NB4 (cell line): ENCODE measurements at regions not wholly inside any gene's neighbourhood (a gene's known extent, or its start where the extent isn't known, plus 50 kb on each side); places are given as distances from the start of the nearest gene placed in this dataset.
A peak's percentile ranks its signal among the peaks of the same experiment; 100 is the strongest.

Source experiments
- DNase-seq: peaks from one replicate; pipeline ENCODE4 v3.0.0; 2010; ENCODE audit warnings: low read depth
- H3K4me3 ChIP-seq: one replicate; pipeline ENCODE4 v1.5.1; 2011; ENCODE audit warnings: mild to moderate bottlenecking, low read depth, low read length, moderate library complexity
- MYC ChIP-seq: IDR thresholded peaks from 2 replicates; pipeline ENCODE4 v1.6.1; 2011; ENCODE audit warnings: low read depth, low read length
- POLR2A ChIP-seq: IDR thresholded peaks from 2 replicates; pipeline ENCODE4 v1.6.1; 2011; ENCODE audit warnings: mild to moderate bottlenecking; ENCODE audit not compliant: insufficient read length; ENCODE audit errors: extremely low read depth
- TF ChIP-seq, protein P1 (sequence below): IDR thresholded peaks from 2 replicates; pipeline ENCODE4 v1.6.1; 2011; ENCODE audit warnings: low read depth, low read length
- TF ChIP-seq, protein P2 (sequence below): IDR thresholded peaks from one replicate; pipeline ENCODE4 v1.5.1; 2012; ENCODE audit warnings: low read depth, low read length

DNA sequence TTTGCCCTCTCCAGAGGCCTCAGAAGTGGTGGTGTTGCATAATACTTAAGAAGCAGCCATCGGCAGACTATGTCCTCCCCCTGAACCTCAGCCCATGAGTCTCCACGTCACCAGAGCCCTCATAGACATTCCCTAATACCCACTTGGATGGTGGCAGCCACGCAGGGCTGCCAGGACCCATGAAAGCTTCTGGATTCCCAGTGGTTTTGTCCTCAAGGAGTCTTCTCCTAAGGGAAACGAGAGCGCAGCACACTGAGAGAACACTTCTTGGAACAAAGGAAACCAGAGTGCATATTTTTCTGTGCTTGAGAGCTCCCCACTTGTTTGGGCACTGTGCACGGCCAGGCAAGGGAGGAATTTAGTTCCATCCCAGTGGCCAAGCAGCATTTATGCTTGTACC is 204.1 kb upstream of the DMD start:
- TF ChIP-seq POLR2A, result no peak
- TF ChIP-seq, protein P1, sequence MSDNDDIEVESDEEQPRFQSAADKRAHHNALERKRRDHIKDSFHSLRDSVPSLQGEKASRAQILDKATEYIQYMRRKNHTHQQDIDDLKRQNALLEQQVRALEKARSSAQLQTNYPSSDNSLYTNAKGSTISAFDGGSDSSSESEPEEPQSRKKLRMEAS, result no peak
- TF ChIP-seq, protein P2, sequence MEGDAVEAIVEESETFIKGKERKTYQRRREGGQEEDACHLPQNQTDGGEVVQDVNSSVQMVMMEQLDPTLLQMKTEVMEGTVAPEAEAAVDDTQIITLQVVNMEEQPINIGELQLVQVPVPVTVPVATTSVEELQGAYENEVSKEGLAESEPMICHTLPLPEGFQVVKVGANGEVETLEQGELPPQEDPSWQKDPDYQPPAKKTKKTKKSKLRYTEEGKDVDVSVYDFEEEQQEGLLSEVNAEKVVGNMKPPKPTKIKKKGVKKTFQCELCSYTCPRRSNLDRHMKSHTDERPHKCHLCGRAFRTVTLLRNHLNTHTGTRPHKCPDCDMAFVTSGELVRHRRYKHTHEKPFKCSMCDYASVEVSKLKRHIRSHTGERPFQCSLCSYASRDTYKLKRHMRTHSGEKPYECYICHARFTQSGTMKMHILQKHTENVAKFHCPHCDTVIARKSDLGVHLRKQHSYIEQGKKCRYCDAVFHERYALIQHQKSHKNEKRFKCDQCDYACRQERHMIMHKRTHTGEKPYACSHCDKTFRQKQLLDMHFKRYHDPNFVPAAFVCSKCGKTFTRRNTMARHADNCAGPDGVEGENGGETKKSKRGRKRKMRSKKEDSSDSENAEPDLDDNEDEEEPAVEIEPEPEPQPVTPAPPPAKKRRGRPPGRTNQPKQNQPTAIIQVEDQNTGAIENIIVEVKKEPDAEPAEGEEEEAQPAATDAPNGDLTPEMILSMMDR, result no peak
- no peak for TF ChIP-seq MYC
- no peak overlapping the region for H3K4me3 ChIP-seq
- no peak for DNase-seq

DNA sequence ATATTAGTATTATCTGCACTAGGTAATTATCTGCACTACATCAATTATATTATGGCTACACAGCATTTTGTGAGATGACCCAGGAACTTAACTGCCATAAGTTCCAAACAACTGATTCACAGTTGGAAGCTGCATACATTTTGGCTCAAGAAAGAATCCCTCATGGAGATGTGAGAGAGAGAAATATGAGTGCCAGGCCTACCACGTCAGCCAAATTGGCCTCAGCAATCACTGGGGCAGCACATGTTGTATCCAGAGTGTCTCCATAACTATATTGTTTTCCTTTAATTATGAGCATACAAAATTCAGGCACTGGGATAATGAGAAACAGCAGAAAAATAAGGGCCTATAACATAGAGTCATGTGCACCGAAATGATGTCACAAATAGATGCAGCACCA is 174.2 kb upstream of the DMD start:
- no peak overlapping the region for H3K4me3 ChIP-seq
- TF ChIP-seq, protein P2, result no peak
- TF ChIP-seq, protein P1, result no peak
- no peak for TF ChIP-seq POLR2A
- no peak for TF ChIP-seq MYC
- DNase-seq, result no peak

DNA sequence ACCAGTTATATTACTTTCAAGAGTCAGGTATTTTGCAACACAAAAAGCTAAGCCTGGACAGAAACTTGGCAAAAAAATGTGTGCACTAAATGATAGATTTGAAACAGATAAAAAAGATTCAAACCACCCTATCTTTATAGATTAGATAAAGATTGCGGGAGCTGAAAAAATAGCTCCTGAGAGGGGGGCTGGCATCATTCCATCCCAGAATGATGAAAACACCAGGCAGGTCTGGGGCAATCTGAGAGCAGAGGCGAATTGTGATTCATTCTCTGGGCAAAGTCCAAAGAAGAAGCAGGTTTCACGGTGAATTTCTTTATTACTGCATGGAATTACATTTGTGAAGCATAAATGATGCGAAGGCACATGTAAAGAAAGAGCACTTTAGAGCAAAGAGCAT is 168.5 kb upstream of the DMD start:
- H3K4me3 ChIP-seq, result no peak overlapping the region
- TF ChIP-seq POLR2A (no peak), MYC (no peak)
- TF ChIP-seq, protein P1, result no peak
- TF ChIP-seq, protein P2, result no peak
- no peak for DNase-seq

DNA sequence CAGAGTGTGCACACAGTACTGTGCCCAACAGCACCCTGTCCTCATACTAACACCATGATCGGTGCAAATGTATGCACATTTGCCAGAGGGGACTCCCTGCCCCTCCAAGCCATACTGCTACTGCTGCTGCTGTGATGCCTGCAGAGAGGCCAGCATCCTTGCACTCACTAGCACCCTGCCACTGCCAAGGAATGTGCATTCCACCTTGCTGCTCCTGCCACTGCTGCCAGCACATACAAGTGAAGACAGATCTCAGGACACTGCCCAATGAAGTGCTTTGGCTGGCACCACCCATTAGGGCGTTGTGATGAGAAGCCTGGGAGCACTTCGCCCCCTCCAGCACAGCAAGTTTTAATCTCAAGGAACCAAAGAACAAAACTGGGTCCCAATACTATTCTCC is 146.3 kb upstream of the DMD start:
- no peak for DNase-seq
- no peak overlapping the region for H3K4me3 ChIP-seq
- TF ChIP-seq, protein P2, result no peak
- TF ChIP-seq MYC (no peak), POLR2A (no peak)
- TF ChIP-seq, protein P1, result no peak

DNA sequence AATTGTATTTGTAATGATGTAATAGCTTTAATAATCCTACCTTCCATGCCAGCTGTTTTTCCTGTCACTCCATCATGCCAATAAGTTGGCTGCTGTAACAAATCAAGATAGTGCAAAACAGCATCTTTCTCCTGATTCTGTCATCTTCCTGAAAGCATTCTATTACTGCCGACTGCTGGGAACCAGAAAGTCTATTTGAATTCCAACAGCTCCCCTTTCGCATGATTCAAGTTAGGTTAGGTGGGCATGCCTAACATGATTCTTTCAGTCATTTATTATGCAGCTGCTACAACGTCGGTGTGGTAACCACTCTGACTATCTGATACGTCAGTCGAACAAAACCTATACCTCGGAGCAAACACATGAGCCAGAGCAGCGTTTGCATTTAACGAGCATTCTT is 127.9 kb upstream of the DMD start:
- TF ChIP-seq POLR2A (no peak), MYC (no peak)
- TF ChIP-seq, protein P2, result no peak
- TF ChIP-seq, protein P1, result no peak
- no peak for DNase-seq

DNA sequence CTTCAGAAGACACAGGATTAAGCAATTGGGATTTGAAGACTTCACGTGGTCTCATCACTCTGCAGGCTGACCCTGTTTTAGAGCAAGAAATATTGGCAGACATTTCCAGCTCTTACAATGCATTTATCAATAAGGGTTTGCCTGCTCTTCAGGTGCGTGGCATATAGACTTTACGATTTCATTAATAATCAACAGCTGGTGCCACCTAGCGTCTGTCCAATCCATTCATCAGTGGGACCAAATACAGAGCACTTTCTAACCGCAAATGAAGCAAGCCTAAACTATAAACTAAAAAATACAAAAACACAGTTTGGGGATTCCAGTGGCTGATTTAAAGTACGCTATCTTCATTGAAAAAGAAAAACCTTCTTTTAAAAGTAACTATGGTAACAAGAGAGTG is 125.4 kb upstream of the DMD start:
- DNase-seq, result peak; percentile 6
- TF ChIP-seq, protein P1, result no peak
- TF ChIP-seq POLR2A (no peak), MYC (no peak)
- TF ChIP-seq, protein P2, result peak; percentile 14

More for the DNA sequence above, 127.9 kb upstream of the DMD start:
- H3K4me3 ChIP-seq, result no peak overlapping the region

More for the DNA sequence above, 125.4 kb upstream of the DMD start:
- H3K4me3 ChIP-seq, result no peak overlapping the region
